Loucy (cell line): ENCODE measurements at regions not wholly inside any gene's neighbourhood (a gene's known extent, or its start where the extent isn't known, plus 50 kb on each side); places are given as distances from the start of the nearest gene placed in this dataset.

Experiments
- EZH2phosphoT487 ChIP-seq: fragments of 200-600 bp; IDR thresholded peaks from 2 replicates; pipeline ENCODE4 v1.6.1; 2018; ENCODE audit warnings: antibody characterized with exemption, mild to moderate bottlenecking, moderate library complexity, borderline replicate concordance
- TF ChIP-seq, protein P1 (sequence below): fragments of 200-600 bp; sonication (generic); conservative IDR thresholded peaks from 2 replicates; pipeline ENCODE4 v1.5.1; 2014; ENCODE audit warnings: mild to moderate bottlenecking, antibody characterized with exemption, low read length

DNA sequence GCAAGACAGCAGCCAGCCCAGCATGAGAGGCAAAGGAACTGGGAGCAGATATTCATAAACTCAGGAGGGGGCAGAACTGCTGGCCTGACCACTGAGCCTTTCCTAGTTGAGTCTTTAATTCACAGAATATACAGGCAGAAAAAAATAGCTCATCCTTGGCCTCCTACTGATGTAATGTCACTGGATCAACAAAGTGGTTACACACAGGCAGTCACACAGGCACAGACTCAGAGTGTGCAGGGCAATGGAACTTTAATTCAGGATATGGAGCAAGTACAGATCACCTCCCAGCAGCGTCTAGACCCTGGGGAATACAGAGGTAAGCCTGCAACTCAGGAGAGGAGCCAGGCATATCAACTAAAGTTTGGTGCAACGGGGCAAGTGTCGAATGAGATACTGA is 75.4 kb downstream of the TNP1 start:
- TF ChIP-seq, protein P1, sequence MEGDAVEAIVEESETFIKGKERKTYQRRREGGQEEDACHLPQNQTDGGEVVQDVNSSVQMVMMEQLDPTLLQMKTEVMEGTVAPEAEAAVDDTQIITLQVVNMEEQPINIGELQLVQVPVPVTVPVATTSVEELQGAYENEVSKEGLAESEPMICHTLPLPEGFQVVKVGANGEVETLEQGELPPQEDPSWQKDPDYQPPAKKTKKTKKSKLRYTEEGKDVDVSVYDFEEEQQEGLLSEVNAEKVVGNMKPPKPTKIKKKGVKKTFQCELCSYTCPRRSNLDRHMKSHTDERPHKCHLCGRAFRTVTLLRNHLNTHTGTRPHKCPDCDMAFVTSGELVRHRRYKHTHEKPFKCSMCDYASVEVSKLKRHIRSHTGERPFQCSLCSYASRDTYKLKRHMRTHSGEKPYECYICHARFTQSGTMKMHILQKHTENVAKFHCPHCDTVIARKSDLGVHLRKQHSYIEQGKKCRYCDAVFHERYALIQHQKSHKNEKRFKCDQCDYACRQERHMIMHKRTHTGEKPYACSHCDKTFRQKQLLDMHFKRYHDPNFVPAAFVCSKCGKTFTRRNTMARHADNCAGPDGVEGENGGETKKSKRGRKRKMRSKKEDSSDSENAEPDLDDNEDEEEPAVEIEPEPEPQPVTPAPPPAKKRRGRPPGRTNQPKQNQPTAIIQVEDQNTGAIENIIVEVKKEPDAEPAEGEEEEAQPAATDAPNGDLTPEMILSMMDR: no peak
- TF ChIP-seq EZH2phosphoT487: no peak
